Testis (tissue), 2 donors: ENCODE measurements at regions not wholly inside any gene's neighbourhood (a gene's known extent, or its start where the extent isn't known, plus 50 kb on each side); places are given as distances from the start of the nearest gene placed in this dataset.

Experiments used
- POLR2A ChIP-seq: fragments of 450-650 bp; IDR thresholded peaks from one replicate; pipeline ENCODE4 v1.6.1; 2017; ENCODE audit warnings: antibody characterized with exemption, mild to moderate bottlenecking, moderate library complexity
- TF ChIP-seq, protein P1 (sequence below), 3 experiments: fragments of 450-650 bp in 2 of 3; fragments of 200-600 bp in 1 of 3; sonication (generic) in 1 of 3; IDR thresholded peaks; one replicate each; pipeline ENCODE4 v1.5.1; 2016 to 2019; ENCODE audit warnings: antibody characterized with exemption in 3 of 3, mild to moderate bottlenecking in 2 of 3, moderate library complexity in 1 of 3

DNA sequence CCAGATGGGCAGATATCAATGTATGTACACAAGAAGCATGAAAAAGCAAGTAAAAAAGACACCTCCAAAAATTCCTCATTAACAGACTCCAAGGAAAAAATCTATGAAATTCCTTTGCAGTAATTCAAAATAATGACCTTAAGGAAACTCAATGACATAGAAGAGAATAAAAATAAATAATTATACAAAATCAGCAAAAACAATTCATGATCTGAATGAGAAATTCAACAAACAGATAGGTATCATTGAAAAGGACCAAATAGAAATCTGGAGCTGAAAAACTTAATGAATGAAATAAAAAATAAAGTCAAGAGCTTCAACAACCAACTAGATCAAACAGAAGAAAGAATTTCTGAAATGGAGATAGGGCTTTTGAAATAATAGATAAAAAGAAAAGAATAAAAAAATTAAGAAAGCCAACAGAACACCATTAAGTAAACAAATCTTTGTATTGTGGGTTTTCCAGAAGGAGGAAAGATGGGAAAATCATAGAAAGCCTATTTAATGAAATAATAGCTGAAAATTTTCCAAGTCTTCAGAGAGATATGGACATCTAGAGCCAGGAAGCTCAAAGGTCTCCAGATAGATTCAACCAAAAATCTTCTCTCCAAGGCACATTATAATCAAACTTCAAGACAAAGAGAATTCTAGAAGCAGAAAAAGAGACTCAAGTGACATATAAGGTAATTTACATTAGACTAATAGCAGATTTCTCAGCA is 52.0 kb upstream of the KCNK1 start:
- TF ChIP-seq, protein P1, sequence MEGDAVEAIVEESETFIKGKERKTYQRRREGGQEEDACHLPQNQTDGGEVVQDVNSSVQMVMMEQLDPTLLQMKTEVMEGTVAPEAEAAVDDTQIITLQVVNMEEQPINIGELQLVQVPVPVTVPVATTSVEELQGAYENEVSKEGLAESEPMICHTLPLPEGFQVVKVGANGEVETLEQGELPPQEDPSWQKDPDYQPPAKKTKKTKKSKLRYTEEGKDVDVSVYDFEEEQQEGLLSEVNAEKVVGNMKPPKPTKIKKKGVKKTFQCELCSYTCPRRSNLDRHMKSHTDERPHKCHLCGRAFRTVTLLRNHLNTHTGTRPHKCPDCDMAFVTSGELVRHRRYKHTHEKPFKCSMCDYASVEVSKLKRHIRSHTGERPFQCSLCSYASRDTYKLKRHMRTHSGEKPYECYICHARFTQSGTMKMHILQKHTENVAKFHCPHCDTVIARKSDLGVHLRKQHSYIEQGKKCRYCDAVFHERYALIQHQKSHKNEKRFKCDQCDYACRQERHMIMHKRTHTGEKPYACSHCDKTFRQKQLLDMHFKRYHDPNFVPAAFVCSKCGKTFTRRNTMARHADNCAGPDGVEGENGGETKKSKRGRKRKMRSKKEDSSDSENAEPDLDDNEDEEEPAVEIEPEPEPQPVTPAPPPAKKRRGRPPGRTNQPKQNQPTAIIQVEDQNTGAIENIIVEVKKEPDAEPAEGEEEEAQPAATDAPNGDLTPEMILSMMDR (IDR thresholded peaks at IDR 0.05), result no peak
- no peak for TF ChIP-seq POLR2A
